GM12878 (cell line): ENCODE measurements at regions not wholly inside any gene's neighbourhood (a gene's known extent, or its start where the extent isn't known, plus 50 kb on each side); places are given as distances from the start of the nearest gene placed in this dataset.

Experiments used
- ATAC-seq: fragments of 200-7000 bp; cut with Tn5 transposase; 3 replicates; pipeline ENCODE4 v1.9.1; 2020; ENCODE audit warnings: mild to moderate bottlenecking, moderate library complexity
- BruUV-seq: library from RNA; stranded (reverse); fragments of 400-500 nt; replicated peaks from 2 replicates; lab custom pipeline; 2021; lab: Mats Ljungman, UMichigan
- CTCF ChIA-PET: fragments of 300-600 bp; sonication (Branson Sonifier 250); formaldehyde crosslinking; extraction: SDS; loops from one replicate; lab custom pipeline; 2021; ENCODE audit warnings: inconsistent platforms; lab: Yijun Ruan, JAX
- POLR2A ChIA-PET: fragments of 350-600 bp; formaldehyde crosslinking; extraction: SDS; loops from one replicate; lab custom pipeline; 2021; ENCODE audit warnings: inconsistent platforms; lab: Charles Lee
- RAD21 ChIA-PET: fragments of 300-600 bp; sonication (Branson Sonifier 250); formaldehyde crosslinking; loops from one replicate; lab custom pipeline; 2023; ENCODE audit warnings: antibody characterized with exemption; ENCODE audit not compliant: unreplicated experiment; lab: Charles Lee
- SMC1A ChIA-PET: fragments of 300-600 bp; sonication (Branson Sonifier 250); formaldehyde crosslinking; loops from one replicate; lab custom pipeline; 2023; ENCODE audit not compliant: unreplicated experiment, uncharacterized antibody; lab: Charles Lee
- DNase-seq: peaks from one replicate; pipeline ENCODE4 v3.0.0-alpha.2; 2011; ENCODE audit warnings: low read depth, low spot score
- FAIRE-seq: peaks from 3 replicates; lab custom pipeline; 2011; peaks lifted over from hg19 to GRCh38; lab: Jason Lieb, UNC
- H2AFZ ChIP-seq: 2 replicates; pipeline ENCODE4 v1.6.0; 2011; ENCODE audit warnings: low read depth, low read length, control low read depth; ENCODE audit not compliant: control insufficient read depth
- H3K27ac ChIP-seq: 2 replicates; pipeline ENCODE4 v1.5.1; 2011; ENCODE audit warnings: control low read depth; ENCODE audit not compliant: control insufficient read depth, insufficient read depth
- H3K27me3 ChIP-seq, 2 experiments: replicated peaks in 1 of 2; 2 replicates each; pipeline versions ENCODE4 v1.6.0 to v1.6.1; 2011; ENCODE audit warnings: low read length in 1 of 2; ENCODE audit not compliant: control insufficient read depth in 2 of 2, insufficient read depth in 2 of 2
- H3K36me3 ChIP-seq, 2 experiments: 2 replicates each; pipeline ENCODE4 v1.5.1; 2011; ENCODE audit warnings: low read length in 1 of 2; ENCODE audit not compliant: control insufficient read depth in 2 of 2, insufficient read depth in 2 of 2
- H3K4me1 ChIP-seq: 2 replicates; pipeline ENCODE4 v1.6.1; 2011; ENCODE audit warnings: mild to moderate bottlenecking, low read length, moderate library complexity, mixed read lengths; ENCODE audit not compliant: control insufficient read depth, insufficient read depth
- H3K4me2 ChIP-seq: 2 replicates; pipeline ENCODE4 v1.6.0; 2011; ENCODE audit warnings: control low read depth; ENCODE audit not compliant: control insufficient read depth, insufficient read depth
- H3K4me3 ChIP-seq: fragments of 200-600 bp; sonication (generic); 2 replicates; pipeline ENCODE4 v1.5.1; 2016
- H3K79me2 ChIP-seq: 2 replicates; pipeline ENCODE4 v1.6.0; 2011; ENCODE audit warnings: low read length; ENCODE audit not compliant: control insufficient read depth, insufficient read depth
- H3K9ac ChIP-seq: 2 replicates; pipeline ENCODE4 v1.8.0; 2011; ENCODE audit warnings: low read length, control low read depth, mixed read lengths; ENCODE audit not compliant: control insufficient read depth, insufficient read depth
- H3K9me3 ChIP-seq: replicated peaks from 3 replicates; pipeline ENCODE4 v1.5.1; 2011; ENCODE audit warnings: mild to moderate bottlenecking, low read length; ENCODE audit not compliant: control insufficient read depth, insufficient read depth
- H4K20me1 ChIP-seq: 2 replicates; pipeline ENCODE4 v1.6.0; 2011; ENCODE audit not compliant: control insufficient read depth, insufficient read depth
- ATF7 ChIP-seq: fragments of 450-650 bp; IDR thresholded peaks from 2 replicates; pipeline ENCODE4 v1.6.1; 2016; ENCODE audit warnings: low read depth, mild to moderate bottlenecking
- CREB1 ChIP-seq: IDR thresholded peaks from 2 replicates; pipeline ENCODE4 v1.6.1; 2012; ENCODE audit warnings: low read depth, mild to moderate bottlenecking, inconsistent platforms
- DPF2 ChIP-seq: fragments of 450-650 bp; IDR thresholded peaks from 2 replicates; pipeline ENCODE4 v1.6.1; 2017; ENCODE audit warnings: mild to moderate bottlenecking
- ELK1 ChIP-seq: IDR thresholded peaks from 2 replicates; pipeline ENCODE4 v1.6.1; 2012; ENCODE audit warnings: low read depth, low read length, improper control_type of control experiment
- MTA3 ChIP-seq: IDR thresholded peaks from 2 replicates; pipeline ENCODE4 v1.6.1; 2012; ENCODE audit warnings: low read length, inconsistent platforms, borderline replicate concordance
- MXI1 ChIP-seq: fragments of 150-350 bp; IDR thresholded peaks from 2 replicates; pipeline ENCODE4 v1.6.1; 2011; ENCODE audit warnings: low read depth, mild to moderate bottlenecking, inconsistent platforms, low read length, improper control_type of control experiment
- NRF1 ChIP-seq: conservative IDR thresholded peaks from 2 replicates; pipeline ENCODE4 v1.6.1; 2011; ENCODE audit warnings: mild to moderate bottlenecking, low read depth, low read length, improper control_type of control experiment
- POLR2A ChIP-seq: IDR thresholded peaks from 2 replicates; pipeline ENCODE4 v1.6.1; 2011; ENCODE audit warnings: low read depth, mild to moderate bottlenecking, low read length
- SMAD5 ChIP-seq: IDR thresholded peaks from 2 replicates; pipeline ENCODE4 v1.6.1; 2016; ENCODE audit warnings: antibody characterized with exemption, low read depth
- STAT1 ChIP-seq: fragments of 450-650 bp; conservative IDR thresholded peaks from 2 replicates; pipeline ENCODE4 v1.6.1; 2014; ENCODE audit warnings: antibody characterized with exemption, mild to moderate bottlenecking
- SUPT20H ChIP-seq: IDR thresholded peaks from 2 replicates; pipeline ENCODE4 v1.6.1; 2011; ENCODE audit warnings: low read depth, mild to moderate bottlenecking, low read length, moderate library complexity, borderline replicate concordance; ENCODE audit not compliant: control insufficient read depth
- SUZ12 ChIP-seq: fragments of 200-600 bp; sonication (generic); IDR thresholded peaks from one replicate; pipeline ENCODE4 v1.6.1; 2018; ENCODE audit warnings: antibody characterized with exemption, mild to moderate bottlenecking; ENCODE audit not compliant: unreplicated experiment
- ZNF24 ChIP-seq: fragments of 450-650 bp; IDR thresholded peaks from 2 replicates; pipeline ENCODE4 v1.6.1; 2017; ENCODE audit warnings: antibody characterized with exemption, mild to moderate bottlenecking
- WGBS: methylation state at CpG from one replicate; pipeline ENCODE4 v1.1.6; 2016; ENCODE audit warnings: low lambda C conversion rate; ENCODE audit not compliant: insufficient replicate concordance, insufficient coverage; ENCODE audit errors: missing lambda C conversion rate; 5-methylcytosine and 5-hydroxymethylcytosine counted together
- in situ Hi-C: fragments of 300-500 bp; cut with MboI; formaldehyde crosslinking; loops from 9 replicates; pipeline ENCODE4 v1.14.3; 2018; ENCODE audit warnings: mixed read lengths
- intact Hi-C: fragments of 100-400 bp; cut with micrococcal nuclease; formaldehyde crosslinking; loops from one replicate; pipeline ENCODE4 v1.14.2; 2022; ENCODE audit not compliant: unreplicated experiment
- TF ChIP-seq, protein P1 (sequence below): fragments of 450-650 bp; IDR thresholded peaks from 2 replicates; pipeline ENCODE4 v1.6.1; 2016; ENCODE audit warnings: mild to moderate bottlenecking, moderate library complexity, borderline replicate concordance
- TF ChIP-seq, protein P2 (sequence below): IDR thresholded peaks from 2 replicates; pipeline ENCODE4 v1.6.1; 2012; ENCODE audit warnings: improper control_type of control experiment, low read depth, low read length; ENCODE audit not compliant: insufficient replicate concordance

DNA sequence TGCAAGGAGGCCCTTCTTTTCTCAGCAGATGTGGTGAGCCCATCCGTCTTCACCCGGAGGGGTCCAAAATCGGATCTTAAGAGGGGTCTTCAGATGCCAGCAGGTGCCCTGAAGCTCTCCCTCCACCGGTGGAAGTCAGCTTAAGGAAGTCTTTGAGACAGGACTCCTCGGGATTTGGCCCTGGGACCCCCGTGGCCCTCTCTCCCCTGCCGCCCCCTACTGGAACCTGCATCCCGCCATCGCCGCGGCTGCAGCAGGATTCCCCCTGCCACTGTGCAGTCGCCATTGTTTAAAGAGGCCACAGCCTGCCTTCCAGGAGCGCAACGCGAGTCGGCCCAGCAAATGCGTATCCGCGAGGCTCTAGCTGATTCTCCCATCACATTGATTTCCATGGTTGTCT, 292.5 kb upstream of the ZNF337 start:
- CTCF ChIA-PET = no interaction called here
- SMC1A ChIA-PET = no interaction called here
- no peak overlapping the region for H3K4me2 ChIP-seq
- H2AFZ ChIP-seq = no peak overlapping the region
- H3K4me3 ChIP-seq = no peak overlapping the region
- BruUV-seq = no TSS peak
- no peak for FAIRE-seq
- POLR2A ChIA-PET = no interaction called here
- no peak for ATAC-seq
- H3K27ac ChIP-seq = no peak overlapping the region
- no peaks in the 10 kb centered on the region for H3K27me3 ChIP-seq
- no peaks in the 10 kb centered on the region for H3K79me2 ChIP-seq
- RAD21 ChIA-PET = no interaction called here
- TF ChIP-seq SMAD5 (no peak), STAT1 (no peak), DPF2 (no peak), POLR2A (no peak), MXI1 (no peak), ZNF24 (no peak), NRF1 (no peak), SUZ12 (no peak), SUPT20H (no peak), CREB1 (no peak), ATF7 (no peak), MTA3 (no peak), ELK1 (no peak)
- TF ChIP-seq, protein P1, sequence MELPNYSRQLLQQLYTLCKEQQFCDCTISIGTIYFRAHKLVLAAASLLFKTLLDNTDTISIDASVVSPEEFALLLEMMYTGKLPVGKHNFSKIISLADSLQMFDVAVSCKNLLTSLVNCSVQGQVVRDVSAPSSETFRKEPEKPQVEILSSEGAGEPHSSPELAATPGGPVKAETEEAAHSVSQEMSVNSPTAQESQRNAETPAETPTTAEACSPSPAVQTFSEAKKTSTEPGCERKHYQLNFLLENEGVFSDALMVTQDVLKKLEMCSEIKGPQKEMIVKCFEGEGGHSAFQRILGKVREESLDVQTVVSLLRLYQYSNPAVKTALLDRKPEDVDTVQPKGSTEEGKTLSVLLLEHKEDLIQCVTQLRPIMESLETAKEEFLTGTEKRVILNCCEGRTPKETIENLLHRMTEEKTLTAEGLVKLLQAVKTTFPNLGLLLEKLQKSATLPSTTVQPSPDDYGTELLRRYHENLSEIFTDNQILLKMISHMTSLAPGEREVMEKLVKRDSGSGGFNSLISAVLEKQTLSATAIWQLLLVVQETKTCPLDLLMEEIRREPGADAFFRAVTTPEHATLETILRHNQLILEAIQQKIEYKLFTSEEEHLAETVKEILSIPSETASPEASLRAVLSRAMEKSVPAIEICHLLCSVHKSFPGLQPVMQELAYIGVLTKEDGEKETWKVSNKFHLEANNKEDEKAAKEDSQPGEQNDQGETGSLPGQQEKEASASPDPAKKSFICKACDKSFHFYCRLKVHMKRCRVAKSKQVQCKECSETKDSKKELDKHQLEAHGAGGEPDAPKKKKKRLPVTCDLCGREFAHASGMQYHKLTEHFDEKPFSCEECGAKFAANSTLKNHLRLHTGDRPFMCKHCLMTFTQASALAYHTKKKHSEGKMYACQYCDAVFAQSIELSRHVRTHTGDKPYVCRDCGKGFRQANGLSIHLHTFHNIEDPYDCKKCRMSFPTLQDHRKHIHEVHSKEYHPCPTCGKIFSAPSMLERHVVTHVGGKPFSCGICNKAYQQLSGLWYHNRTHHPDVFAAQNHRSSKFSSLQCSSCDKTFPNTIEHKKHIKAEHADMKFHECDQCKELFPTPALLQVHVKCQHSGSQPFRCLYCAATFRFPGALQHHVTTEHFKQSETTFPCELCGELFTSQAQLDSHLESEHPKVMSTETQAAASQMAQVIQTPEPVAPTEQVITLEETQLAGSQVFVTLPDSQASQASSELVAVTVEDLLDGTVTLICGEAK = no peak
- TF ChIP-seq, protein P2, sequence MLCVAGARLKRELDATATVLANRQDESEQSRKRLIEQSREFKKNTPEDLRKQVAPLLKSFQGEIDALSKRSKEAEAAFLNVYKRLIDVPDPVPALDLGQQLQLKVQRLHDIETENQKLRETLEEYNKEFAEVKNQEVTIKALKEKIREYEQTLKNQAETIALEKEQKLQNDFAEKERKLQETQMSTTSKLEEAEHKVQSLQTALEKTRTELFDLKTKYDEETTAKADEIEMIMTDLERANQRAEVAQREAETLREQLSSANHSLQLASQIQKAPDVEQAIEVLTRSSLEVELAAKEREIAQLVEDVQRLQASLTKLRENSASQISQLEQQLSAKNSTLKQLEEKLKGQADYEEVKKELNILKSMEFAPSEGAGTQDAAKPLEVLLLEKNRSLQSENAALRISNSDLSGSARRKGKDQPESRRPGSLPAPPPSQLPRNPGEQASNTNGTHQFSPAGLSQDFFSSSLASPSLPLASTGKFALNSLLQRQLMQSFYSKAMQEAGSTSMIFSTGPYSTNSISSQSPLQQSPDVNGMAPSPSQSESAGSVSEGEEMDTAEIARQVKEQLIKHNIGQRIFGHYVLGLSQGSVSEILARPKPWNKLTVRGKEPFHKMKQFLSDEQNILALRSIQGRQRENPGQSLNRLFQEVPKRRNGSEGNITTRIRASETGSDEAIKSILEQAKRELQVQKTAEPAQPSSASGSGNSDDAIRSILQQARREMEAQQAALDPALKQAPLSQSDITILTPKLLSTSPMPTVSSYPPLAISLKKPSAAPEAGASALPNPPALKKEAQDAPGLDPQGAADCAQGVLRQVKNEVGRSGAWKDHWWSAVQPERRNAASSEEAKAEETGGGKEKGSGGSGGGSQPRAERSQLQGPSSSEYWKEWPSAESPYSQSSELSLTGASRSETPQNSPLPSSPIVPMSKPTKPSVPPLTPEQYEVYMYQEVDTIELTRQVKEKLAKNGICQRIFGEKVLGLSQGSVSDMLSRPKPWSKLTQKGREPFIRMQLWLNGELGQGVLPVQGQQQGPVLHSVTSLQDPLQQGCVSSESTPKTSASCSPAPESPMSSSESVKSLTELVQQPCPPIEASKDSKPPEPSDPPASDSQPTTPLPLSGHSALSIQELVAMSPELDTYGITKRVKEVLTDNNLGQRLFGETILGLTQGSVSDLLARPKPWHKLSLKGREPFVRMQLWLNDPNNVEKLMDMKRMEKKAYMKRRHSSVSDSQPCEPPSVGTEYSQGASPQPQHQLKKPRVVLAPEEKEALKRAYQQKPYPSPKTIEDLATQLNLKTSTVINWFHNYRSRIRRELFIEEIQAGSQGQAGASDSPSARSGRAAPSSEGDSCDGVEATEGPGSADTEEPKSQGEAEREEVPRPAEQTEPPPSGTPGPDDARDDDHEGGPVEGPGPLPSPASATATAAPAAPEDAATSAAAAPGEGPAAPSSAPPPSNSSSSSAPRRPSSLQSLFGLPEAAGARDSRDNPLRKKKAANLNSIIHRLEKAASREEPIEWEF = no peak
- WGBS = 84% methylated on average over 13 of the region's 19 CpGs
- in situ Hi-C loops (loop anchor here (5.0 to 25.0 kb wide), 2 partner anchors 173 to 367 kb away; partner anchors contain the start of gene NANP), intact Hi-C loops (no loop called here)
- no peak overlapping the region for H3K9ac ChIP-seq
- no peaks in the 10 kb centered on the region for H3K36me3 ChIP-seq
- no peaks in the 10 kb centered on the region for H4K20me1 ChIP-seq
- H3K9me3 ChIP-seq = no peaks in the 10 kb centered on the region
- DNase-seq = no peak
- H3K4me1 ChIP-seq = no peaks in the 10 kb centered on the region; the same call in 1 of the 2 replicates
